ENCODE measurements at regions not wholly inside any gene's neighbourhood (a gene's known extent, or its start where the extent isn't known, plus 50 kb on each side); places are given as distances from the start of the nearest gene placed in this dataset.

DNA sequence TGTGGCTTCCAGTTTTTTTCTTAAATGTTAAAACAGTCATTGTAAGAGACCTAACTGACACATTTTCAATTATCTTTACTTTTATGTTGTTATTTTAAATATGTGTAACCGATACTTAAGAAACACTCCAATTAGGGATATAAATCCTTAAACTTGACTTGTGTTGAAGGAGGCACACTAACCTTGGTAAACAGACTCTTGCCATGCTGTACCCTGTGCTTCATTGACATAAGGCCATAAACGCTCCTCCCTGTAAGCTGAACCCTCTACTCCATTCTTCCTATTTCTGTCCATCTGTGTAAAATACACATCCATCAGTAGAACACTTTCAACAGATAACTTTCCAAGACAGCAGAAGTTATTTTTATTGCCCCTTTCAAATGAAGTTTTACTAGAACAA is 780.5 kb upstream of the FAM98A start:
- no peaks in the 10 kb centered on the region for H3K4me1 ChIP-seq (ENCODE audit: control insufficient read depth in 5 of 5, insufficient read depth in 5 of 5, low read length in 5 of 5)
- no peak overlapping the region for H3K27ac ChIP-seq (ENCODE audit: low read depth in 1 of 2, low read length in 1 of 2)
- no peaks in the 10 kb centered on the region for H3K36me3 ChIP-seq (ENCODE audit: control insufficient read depth in 4 of 4, insufficient read depth in 4 of 4, low read length in 4 of 4)
- DNase-seq (no peak), ATAC-seq (ENCODE audit: insufficient read depth, low FRiP score) (no peak)
- H3K9me3 ChIP-seq (ENCODE audit: control insufficient read depth in 4 of 4, insufficient read depth in 3 of 4, low read length in 3 of 4) = no peaks in the 10 kb centered on the region
- 61 to 83% methylated on average over 2 of the region's 2 CpGs for WGBS, 2 donors
- H3K4me3 ChIP-seq = no peak overlapping the region
- TF ChIP-seq CTCF (IDR thresholded peaks at IDR 0.05; ENCODE audit: control extremely low read depth, extremely low read depth) = no peak
- no peaks in the 10 kb centered on the region for H3K27me3 ChIP-seq (ENCODE audit: control insufficient read depth in 3 of 3, insufficient read depth in 3 of 3, low read length in 2 of 3)
- no peak overlapping the region for H3K9ac ChIP-seq (ENCODE audit: insufficient read depth in 1 of 2, low read length in 2 of 2)

GRCh38 chr2:34373586-34374233 is 774.6 kb upstream of the FAM98A start:
- Histone ChIP-seq H3K27me3 (ENCODE audit: control insufficient read depth in 3 of 3, insufficient read depth in 3 of 3, low read length in 2 of 3) (no peaks in the 10 kb centered on the region), H3K36me3 (ENCODE audit: control insufficient read depth in 4 of 4, insufficient read depth in 4 of 4, low read length in 4 of 4) (no peaks in the 10 kb centered on the region), H3K9ac (ENCODE audit: insufficient read depth in 1 of 2, low read length in 2 of 2) (no peak overlapping the region), H3K4me3 (no peak overlapping the region), H3K4me1 (ENCODE audit: control insufficient read depth in 5 of 5, insufficient read depth in 5 of 5, low read length in 5 of 5) (no peaks in the 10 kb centered on the region), H3K27ac (ENCODE audit: low read depth in 1 of 2, low read length in 1 of 2) (no peak overlapping the region), H3K9me3 (ENCODE audit: control insufficient read depth in 4 of 4, insufficient read depth in 3 of 4, low read length in 3 of 4) (peaks cover 0 to 3% (median 0%) of the 10 kb centered on the region in 4 donors)
- WGBS, 2 donors = 51 to 76% methylated on average over 4 of the region's 4 CpGs
- TF ChIP-seq CTCF (IDR thresholded peaks at IDR 0.05; ENCODE audit: control extremely low read depth, extremely low read depth) = no peak
- ATAC-seq (ENCODE audit: insufficient read depth, low FRiP score) (no peak), DNase-seq (no peak)

- no peak overlapping the region for H3K27ac ChIP-seq (ENCODE audit: low read depth in 1 of 2, low read length in 1 of 2)
- WGBS, 2 donors = 30 to 45% methylated on average over 1 to 2 of the region's 2 CpGs
Observed at GRCh38 chr2:34372967-34373366, 773.9 kb upstream of the FAM98A start.

More at GRCh38 chr2:34372967-34373366, 773.9 kb upstream of the FAM98A start:
- no peak overlapping the region for H3K9ac ChIP-seq (ENCODE audit: insufficient read depth in 1 of 2, low read length in 2 of 2)
- H3K27me3 ChIP-seq (ENCODE audit: control insufficient read depth in 3 of 3, insufficient read depth in 3 of 3, low read length in 2 of 3) = no peaks in the 10 kb centered on the region
- DNase-seq (no peak), ATAC-seq (ENCODE audit: insufficient read depth, low FRiP score) (no peak)
- H3K4me3 ChIP-seq = no peak overlapping the region
- peaks cover 0 to 3% (median 0%) of the 10 kb centered on the region in 4 donors for H3K9me3 ChIP-seq (ENCODE audit: control insufficient read depth in 4 of 4, insufficient read depth in 3 of 4, low read length in 3 of 4)
- no peak for TF ChIP-seq CTCF (IDR thresholded peaks at IDR 0.05; ENCODE audit: control extremely low read depth, extremely low read depth)
- no peaks in the 10 kb centered on the region for H3K4me1 ChIP-seq (ENCODE audit: control insufficient read depth in 5 of 5, insufficient read depth in 5 of 5, low read length in 5 of 5)
- no peaks in the 10 kb centered on the region for H3K36me3 ChIP-seq (ENCODE audit: control insufficient read depth in 4 of 4, insufficient read depth in 4 of 4, low read length in 4 of 4)

Measured in lung (tissue), 11 donors.